Esophagus squamous epithelium (tissue), 4 donors: ENCODE measurements at regions not wholly inside any gene's neighbourhood (a gene's known extent, or its start where the extent isn't known, plus 50 kb on each side); places are given as distances from the start of the nearest gene placed in this dataset.

Source experiments
- CTCF ChIP-seq, 6 experiments: fragments of 450-650 bp in 4 of 6; fragments of 200-600 bp in 2 of 6; sonication (generic) in 2 of 6; IDR thresholded peaks; one replicate each; pipeline ENCODE4 v1.5.1; 2016 to 2019; ENCODE audit warnings: antibody characterized with exemption in 6 of 6, mild to moderate bottlenecking in 4 of 6, moderate library complexity in 4 of 6
- POLR2A ChIP-seq, 4 donors: fragments of 450-650 bp; IDR thresholded peaks; one replicate each; pipeline ENCODE4 v1.6.1; 2017; ENCODE audit warnings: antibody characterized with exemption in 4 of 4, mild to moderate bottlenecking in 4 of 4, moderate library complexity in 3 of 4

- TF ChIP-seq CTCF (IDR thresholded peaks at IDR 0.05) (no peak), POLR2A (IDR thresholded peaks at IDR 0.05) (no peak)
These were observed 174.0 kb downstream of the GLUD2 start for GRCh38 chrX:121221322-121221977.
